KBM-7 (cell line): ENCODE measurements at regions not wholly inside any gene's neighbourhood (a gene's known extent, or its start where the extent isn't known, plus 50 kb on each side); places are given as distances from the start of the nearest gene placed in this dataset.
A peak's percentile ranks its signal among the peaks of the same experiment; 100 is the strongest.

Experiments
- DNase-seq: peaks from one replicate; pipeline ENCODE4 v3.0.0-alpha.2; 2015
- in situ Hi-C: fragments of 300-500 bp; cut with MboI; formaldehyde crosslinking; loops from 2 replicates; pipeline ENCODE4 v1.14.3; 2020; ENCODE audit warnings: low sequenced_read_pairs, low pct_unique_long_range_greater_than_20kb, mixed read lengths

- in situ Hi-C loops = no loop called here
- no peak for DNase-seq
Observed at GRCh38 chr13:105595471-105595870, 940.0 kb downstream of the EFNB2 start.

DNA sequence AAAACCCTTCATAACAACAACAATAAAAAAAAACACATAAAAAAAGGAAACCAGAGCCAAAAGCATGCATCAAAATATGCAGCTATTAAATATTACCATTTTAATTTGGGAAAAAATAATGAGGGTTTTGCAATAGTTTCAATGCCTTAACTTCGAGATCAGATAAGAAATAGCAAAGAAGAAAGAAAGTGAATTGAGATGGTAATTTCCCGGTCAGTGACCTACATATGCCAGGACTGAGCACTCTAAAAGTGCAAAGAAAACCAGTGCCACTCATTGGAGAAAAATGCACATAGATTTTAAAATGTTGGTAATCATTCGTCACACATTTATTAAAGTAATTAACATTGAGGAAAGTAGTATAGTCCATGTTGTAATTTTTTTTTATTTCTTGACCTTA, 944.2 kb downstream of the EFNB2 start:
- in situ Hi-C loops = no loop called here
- DNase-seq = no peak

- in situ Hi-C loops = no loop called here
- DNase-seq = no peak
Observed at GRCh38 chr13:105587786-105588185, 947.7 kb downstream of the EFNB2 start.

- DNase-seq = no peak
- in situ Hi-C loops = no loop called here
Observed at GRCh38 chr13:105579821-105580710, 955.4 kb downstream of the EFNB2 start.

- in situ Hi-C loops = no loop called here
- DNase-seq = no peak
Observed at GRCh38 chr13:105573136-105573535, 962.3 kb downstream of the EFNB2 start.

DNA sequence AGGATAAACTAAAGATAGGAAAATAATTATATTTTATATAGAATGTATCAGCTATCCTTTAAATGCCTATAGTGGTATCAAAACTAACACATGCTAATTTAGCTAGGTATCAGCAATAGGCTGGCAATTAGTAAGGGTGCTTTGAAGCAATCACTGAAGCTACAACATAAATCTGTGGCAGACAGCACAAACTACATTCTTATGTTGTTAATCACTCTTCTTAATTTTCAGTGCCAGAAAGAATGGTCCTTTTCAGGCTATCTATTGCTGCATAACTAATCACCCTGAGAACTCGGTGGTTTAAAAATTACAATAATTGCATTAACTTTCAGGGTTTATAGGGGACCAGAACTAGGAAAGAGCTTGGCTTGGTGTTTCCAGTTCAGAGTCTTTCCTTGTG, 963.1 kb downstream of the EFNB2 start:
- in situ Hi-C loops = no loop called here
- DNase-seq = no peak

GRCh38 chr13:105569816-105570215, 965.6 kb downstream of the EFNB2 start:
- in situ Hi-C loops = no loop called here
- DNase-seq = no peak

GRCh38 chr13:105567951-105568525, 967.4 kb downstream of the EFNB2 start:
- no peak for DNase-seq
- in situ Hi-C loops = no loop called here

DNA sequence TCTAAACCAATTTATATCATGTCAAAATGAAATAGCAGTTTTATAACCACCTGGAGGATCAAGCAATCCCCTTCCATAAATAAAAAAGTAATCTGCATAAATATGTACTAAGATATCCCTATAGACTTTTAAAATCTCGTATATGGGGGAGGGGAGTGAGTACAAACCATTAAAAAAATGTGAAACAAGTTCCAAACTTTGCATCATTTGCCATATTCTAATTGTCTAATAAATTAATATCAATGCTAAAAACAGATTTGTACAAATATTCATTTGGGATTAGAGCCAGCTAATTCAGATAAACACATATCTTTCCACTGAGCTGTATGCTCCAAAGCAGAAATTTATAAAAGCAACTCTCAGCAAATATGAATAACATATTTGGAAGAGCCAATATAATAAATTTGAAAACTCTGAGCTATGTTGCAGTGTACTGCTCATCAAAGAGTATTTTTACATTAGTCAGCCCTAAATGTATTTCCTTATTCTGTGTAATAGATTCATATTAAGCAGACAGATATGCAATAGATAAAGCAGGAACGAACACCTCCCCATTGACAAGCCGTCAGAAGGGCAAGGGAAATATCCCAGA, 970.2 kb downstream of the EFNB2 start:
- DNase-seq = no peak
- in situ Hi-C loops = no loop called here

DNA sequence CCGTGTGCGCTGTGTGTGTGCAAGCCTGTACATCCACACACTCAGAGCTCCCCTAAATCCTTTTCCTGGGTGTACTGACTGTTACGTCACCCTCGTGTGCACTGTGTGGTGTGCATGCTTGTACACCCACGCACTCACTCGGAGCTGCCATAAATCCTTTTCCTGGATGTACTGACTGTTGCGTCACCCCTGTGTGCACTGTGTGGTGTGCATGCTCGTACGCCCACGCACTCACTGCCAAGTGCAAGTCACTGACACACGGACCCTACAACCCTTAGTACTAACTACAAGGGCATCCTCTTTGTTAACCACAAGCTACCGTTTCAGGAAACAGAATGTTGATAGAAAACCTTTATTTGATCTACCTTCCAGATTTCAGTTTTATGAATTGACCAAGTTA, 983.4 kb downstream of the EFNB2 start:
- in situ Hi-C loops = no loop called here
- DNase-seq = peak; percentile 61

DNA sequence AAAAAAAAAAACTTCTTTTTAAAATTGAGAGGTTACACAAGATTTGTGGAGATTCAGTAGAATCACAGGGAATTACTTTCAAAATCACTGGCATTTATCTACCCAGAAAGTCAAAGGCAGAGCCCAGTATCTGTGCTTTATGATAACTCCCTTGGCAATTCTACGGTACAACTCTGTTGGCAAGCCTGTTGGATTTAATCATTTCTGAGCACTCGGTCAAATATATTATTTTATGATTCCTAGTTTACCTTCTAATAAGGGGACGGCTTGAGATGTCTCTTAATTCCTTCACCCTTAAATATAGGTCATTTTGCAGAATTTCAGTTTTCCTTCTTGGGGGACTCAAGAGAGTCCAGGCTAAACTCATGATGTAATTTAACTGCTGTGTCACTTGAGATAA, 987.6 kb downstream of the EFNB2 start:
- in situ Hi-C loops = no loop called here
- DNase-seq = no peak

DNA sequence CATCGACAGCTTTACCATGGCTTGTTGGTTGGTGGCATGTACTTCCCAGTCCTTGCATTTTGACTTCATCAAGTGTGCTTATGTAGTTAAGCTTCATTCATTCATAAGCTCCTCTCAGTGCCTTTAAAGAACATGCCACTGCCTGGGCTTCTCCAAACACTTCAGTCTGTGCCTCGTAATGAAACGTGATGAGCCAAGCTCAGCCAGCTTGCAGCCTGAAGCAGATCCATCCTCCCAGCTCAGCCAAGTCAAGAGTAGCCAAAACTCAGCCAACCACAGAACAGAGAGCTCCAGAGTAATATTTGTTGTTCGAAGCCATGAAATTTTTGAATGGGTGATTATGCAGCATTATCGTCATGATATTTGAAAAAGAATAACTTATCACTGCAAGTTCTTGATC, 989.7 kb downstream of the EFNB2 start:
- no peak for DNase-seq
- in situ Hi-C loops = no loop called here

DNA sequence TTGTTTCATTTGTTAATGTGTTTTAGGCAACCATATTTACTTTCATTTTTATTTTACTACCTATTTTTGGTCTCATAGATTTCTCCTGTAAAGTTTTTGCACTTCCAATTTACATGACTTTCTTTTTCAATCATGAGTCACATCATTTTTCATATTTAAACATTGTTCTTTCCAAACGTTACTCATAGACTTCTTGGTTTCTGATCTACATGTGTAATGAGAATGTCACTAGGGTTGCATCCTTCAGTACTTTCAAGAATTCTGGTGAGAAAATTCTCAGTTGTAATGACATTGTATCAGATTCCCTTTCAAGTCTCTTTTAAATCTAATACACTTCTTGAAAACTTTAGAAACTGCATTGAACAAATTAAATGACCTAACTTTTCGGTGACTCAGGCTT, 991.7 kb downstream of the EFNB2 start:
- in situ Hi-C loops = no loop called here
- DNase-seq = no peak

GRCh38 chr13:105541565-105541964, 993.9 kb downstream of the EFNB2 start:
- in situ Hi-C loops = no loop called here
- DNase-seq = no peak

DNA sequence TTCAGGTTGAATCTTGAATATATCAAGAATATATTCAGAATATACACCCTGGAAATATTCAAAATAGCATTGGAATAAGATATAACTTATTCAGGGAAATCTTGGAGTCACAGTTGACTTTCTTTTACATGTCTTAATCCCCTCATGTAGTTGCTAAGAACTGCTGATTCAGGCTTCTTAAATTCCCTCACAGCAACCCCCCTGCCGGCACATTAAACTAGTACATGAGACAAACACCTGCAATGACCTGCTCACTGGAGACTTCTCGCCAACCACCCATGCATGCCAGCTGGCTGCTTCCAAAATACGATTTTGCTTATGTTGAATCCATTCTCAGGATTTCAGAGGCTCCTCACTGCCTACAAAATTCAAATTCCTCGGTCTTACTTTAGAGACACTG, 997.1 kb downstream of the EFNB2 start:
- in situ Hi-C loops = no loop called here
- DNase-seq = no peak

GRCh38 chr13:105537113-105537512, 998.3 kb downstream of the EFNB2 start:
- in situ Hi-C loops = no loop called here
- DNase-seq = no peak

DNA sequence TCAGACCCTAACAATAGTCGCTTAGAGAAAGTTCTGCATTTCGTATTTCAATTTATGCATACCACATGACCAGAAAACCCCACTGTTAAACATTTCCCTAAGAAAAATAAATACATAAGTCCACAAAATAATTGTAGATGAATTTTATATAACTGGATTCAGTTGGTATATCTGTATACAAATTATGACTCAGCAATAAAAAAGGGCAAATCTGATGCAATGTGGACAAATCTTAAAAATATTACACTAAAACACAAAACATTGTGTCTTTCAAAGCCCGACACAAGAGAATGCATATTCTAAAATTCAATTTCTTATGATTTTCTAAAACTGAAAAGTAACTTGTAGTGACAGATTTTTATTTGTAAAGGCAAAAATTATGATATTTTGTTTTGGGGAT, 1005.0 kb downstream of the EFNB2 start:
- in situ Hi-C loops = no loop called here
- no peak for DNase-seq

GRCh38 chr13:105527127-105527526, 1008.3 kb downstream of the EFNB2 start:
- in situ Hi-C loops = no loop called here

GRCh38 chr13:105519771-105520170, 1015.7 kb downstream of the EFNB2 start:
- no peak for DNase-seq
- in situ Hi-C loops = no loop called here

More at GRCh38 chr13:105527127-105527526, 1008.3 kb downstream of the EFNB2 start:
- DNase-seq = no peak

DNA sequence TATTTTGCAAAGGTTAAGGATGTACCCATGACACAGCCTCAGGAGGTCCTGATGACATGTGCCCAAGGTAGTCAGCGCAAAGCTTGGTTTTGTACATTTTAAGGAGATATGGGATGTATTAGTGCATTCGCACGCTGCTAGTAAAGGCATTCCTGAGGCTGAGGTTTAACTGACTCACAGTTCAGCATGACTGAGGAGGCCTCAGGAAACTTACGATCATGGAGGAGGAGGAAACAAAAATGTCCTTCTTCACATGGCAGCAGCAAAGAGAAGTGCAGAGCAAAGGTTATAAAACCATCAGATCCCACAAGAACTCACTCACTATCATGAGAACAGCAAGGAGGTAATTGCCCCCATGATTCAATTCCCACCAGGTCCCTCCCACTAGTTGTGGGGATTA, 1017.4 kb downstream of the EFNB2 start:
- in situ Hi-C loops = no loop called here
- peak; percentile 24 for DNase-seq
